SK-N-SH (cell line): ENCODE measurements at regions not wholly inside any gene's neighbourhood (a gene's known extent, or its start where the extent isn't known, plus 50 kb on each side); places are given as distances from the start of the nearest gene placed in this dataset.

ENCODE experiments used
- CTCF ChIP-seq: fragments of 200-600 bp; sonication (generic); IDR thresholded peaks from 2 replicates; pipeline ENCODE4 v1.6.1; 2017; ENCODE audit warnings: antibody characterized with exemption, mild to moderate bottlenecking, moderate library complexity
- ELF1 ChIP-seq: IDR thresholded peaks from 2 replicates; pipeline ENCODE4 v1.4.0; 2012
- FOXM1 ChIP-seq: IDR thresholded peaks from 2 replicates; pipeline ENCODE4 v1.4.0; 2012; ENCODE audit warnings: low read depth, mild to moderate bottlenecking
- JUND ChIP-seq: IDR thresholded peaks from 2 replicates; pipeline ENCODE4 v1.4.0; 2012
- POLR2AphosphoS5 ChIP-seq: IDR thresholded peaks from 2 replicates; pipeline ENCODE4 v1.6.1; 2012; ENCODE audit warnings: low read depth, low read length
- RCOR1 ChIP-seq: fragments of 150-350 bp; IDR thresholded peaks from 2 replicates; pipeline ENCODE4 v1.6.1; 2017; ENCODE audit warnings: antibody characterized with exemption, low read length
- REST ChIP-seq: IDR thresholded peaks from 2 replicates; pipeline ENCODE4 v1.6.1; 2012; ENCODE audit warnings: mild to moderate bottlenecking, low read depth, low read length, moderate library complexity
- RFX5 ChIP-seq: IDR thresholded peaks from 2 replicates; pipeline ENCODE4 v1.6.1; 2012; ENCODE audit warnings: mild to moderate bottlenecking, improper control_type of control experiment, low read length
- ZBTB33 ChIP-seq: IDR thresholded peaks from 2 replicates; pipeline ENCODE4 v1.4.0; 2012; ENCODE audit warnings: low read depth, borderline replicate concordance

- TF ChIP-seq RFX5 (no peak), JUND (no peak), CTCF (no peak), POLR2AphosphoS5 (no peak), FOXM1 (no peak), ELF1 (no peak), REST (no peak), ZBTB33 (no peak), RCOR1 (no peak)
Observed at GRCh38 chr4:181350615-181351415, 892.4 kb upstream of the TENM3 start.
